ENCODE measurements at regions not wholly inside any gene's neighbourhood (a gene's known extent, or its start where the extent isn't known, plus 50 kb on each side); places are given as distances from the start of the nearest gene placed in this dataset.

GRCh38 chr9:16291921-16292320 is 578.5 kb downstream of the BNC2 start:
- TF ChIP-seq CTCF (IDR thresholded peaks at IDR 0.05; ENCODE audit: low read length): no peak
- no peak for TF ChIP-seq EZH2 (IDR thresholded peaks at IDR 0.05; ENCODE audit: borderline replicate concordance, low read length)

Data from OCI-LY1 (cell line).